ENCODE measurements at regions not wholly inside any gene's neighbourhood (a gene's known extent, or its start where the extent isn't known, plus 50 kb on each side); places are given as distances from the start of the nearest gene placed in this dataset.

GRCh38 chr12:66916189-66916588 is 237.3 kb upstream of the GRIP1 start:
- no peak for DNase-seq

- no peak for DNase-seq
Measured at GRCh38 chr12:66919466-66919865, 240.6 kb upstream of the GRIP1 start.

- DNase-seq: no peak
Measured at GRCh38 chr12:66920205-66920604, 241.3 kb upstream of the GRIP1 start.

GRCh38 chr12:66921151-66921550 is 242.3 kb upstream of the GRIP1 start:
- DNase-seq: no peak

GRCh38 chr12:66925083-66925482 is 246.2 kb upstream of the GRIP1 start:
- DNase-seq: no peak

DNA sequence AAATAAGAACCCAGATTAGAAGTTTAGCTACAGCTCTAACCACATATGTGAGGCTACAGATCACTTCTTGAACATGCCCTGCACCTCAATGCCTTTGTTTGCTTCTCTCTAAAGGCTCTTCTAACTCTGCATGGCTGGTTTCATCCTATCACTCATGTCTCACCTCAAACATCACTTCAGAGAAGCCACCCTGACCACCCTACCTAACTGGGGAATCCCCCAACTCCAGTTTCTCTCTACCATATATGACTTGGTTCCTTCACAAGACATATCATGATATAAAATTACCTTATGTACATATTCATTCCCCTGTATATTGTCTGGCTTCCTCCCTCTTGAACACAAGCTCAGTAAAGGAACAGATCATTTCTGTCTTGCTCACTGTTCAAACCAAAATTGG is 250.2 kb upstream of the GRIP1 start:
- DNase-seq: no peak

GRCh38 chr12:66931091-66931490 is 252.2 kb upstream of the GRIP1 start:
- no peak for DNase-seq

- DNase-seq: no peak
Measured at GRCh38 chr12:66932126-66932525, 253.2 kb upstream of the GRIP1 start.

- DNase-seq: no peak
Measured at GRCh38 chr12:66934302-66935062, 255.6 kb upstream of the GRIP1 start.

DNA sequence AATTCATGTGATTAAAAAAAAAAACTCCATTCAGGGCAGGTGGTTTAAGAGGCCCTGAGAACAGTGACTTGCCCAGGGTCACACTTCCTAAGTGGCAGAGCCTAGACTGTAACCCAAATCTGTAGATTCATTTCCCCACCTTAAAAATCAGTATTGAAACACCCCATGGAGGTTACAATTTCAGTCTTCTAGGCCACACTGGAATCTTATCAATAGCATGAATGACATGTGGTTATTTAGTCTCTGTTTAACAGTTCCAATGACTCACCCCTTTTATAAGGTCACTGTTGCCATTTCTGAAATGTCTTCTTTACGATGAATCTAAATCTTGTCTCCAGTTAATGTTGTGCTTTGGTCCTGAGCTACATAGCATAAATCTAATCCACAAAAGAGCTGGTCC is 262.3 kb upstream of the GRIP1 start:
- no peak for DNase-seq

DNA sequence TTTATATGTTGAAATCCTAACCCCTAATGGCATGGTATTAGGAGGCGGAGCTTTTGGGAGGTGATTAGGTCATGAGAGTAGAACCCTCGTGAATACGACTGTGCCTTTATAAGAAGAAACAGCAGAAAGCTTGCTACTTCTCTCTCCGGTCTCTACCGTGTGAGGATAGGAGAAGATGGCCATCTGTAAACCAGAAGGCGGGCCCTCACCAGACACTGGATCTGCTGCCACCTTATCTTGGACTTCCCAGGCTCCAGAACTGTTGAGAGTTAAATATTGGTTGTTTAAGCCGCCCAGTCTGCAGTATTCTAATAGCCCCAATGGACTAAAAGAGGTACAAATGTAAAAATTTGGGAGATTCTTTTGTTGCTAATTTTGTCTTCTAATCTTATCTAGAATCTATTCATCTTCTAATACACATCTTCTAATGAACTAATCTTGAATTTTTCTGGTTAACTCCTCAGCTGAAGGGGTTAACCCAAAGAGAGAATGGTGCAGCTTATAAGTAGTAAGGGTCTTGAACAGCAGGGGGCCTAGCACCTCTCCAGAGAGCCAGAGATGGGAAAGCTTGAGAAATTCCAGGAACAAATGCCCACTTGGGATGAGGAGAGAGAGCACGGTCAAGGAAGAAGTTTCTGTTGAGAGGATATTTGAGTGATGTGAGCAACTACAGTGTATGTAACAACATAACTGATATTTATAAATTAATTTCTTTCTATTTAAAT is 264.0 kb upstream of the GRIP1 start:
- no peak for DNase-seq

DNA sequence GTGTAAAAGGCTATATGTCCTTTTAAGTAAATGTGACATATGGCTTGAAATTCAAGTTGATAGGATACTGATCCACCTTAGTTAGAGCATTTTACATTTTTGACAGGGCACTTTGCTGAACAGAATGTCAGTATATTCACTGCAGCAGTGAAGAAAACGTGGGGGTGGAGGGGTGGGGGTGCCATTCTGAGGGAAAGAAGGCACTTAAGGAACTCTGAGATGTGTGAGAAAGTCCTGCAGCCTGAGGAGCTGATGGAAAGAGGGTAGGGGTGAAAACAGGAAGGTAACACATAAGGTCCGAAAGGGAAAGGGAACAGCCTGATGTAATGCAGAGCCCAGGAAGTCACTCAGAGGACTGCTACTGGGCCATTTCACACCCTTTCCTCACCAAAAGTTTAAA is 265.5 kb upstream of the GRIP1 start:
- DNase-seq: no peak

DNA sequence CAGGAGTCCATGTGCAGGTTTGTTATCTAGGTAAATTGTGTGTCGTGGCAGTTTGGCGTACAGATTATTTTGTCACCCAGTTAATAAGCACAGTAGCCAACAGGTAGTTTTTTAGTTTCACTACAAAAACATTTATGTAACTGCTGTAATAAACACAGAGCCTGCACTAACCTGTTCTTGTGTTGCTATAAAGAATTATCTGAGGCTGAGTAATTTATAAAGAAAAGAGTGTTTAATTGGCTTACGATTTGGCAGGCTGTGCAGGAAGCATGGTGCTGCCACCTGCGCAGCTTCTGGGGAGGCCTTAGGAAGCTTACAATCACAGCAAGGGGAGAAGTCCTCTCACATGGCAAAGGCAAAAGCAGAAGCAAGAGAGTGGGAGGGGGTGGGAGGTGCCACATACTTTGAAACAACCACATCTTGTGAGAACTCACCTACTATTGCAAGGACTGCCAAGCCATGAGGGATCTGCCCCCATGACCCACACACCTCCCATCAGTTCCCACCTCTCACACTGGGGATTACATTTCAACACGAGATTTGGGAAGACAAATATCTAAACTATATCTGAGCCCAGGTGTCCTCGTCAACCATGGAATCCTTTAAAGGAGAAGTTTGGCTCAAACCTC is 266.4 kb upstream of the GRIP1 start:
- no peak for DNase-seq

GRCh38 chr12:66947119-66947518 is 268.2 kb upstream of the GRIP1 start:
- DNase-seq: no peak

GRCh38 chr12:66952668-66953067 is 273.8 kb upstream of the GRIP1 start:
- no peak for DNase-seq

GRCh38 chr12:66956300-66956699 is 277.4 kb upstream of the GRIP1 start:
- DNase-seq: no peak

GRCh38 chr12:66959276-66959675 is 280.4 kb upstream of the GRIP1 start:
- no peak for DNase-seq

DNA sequence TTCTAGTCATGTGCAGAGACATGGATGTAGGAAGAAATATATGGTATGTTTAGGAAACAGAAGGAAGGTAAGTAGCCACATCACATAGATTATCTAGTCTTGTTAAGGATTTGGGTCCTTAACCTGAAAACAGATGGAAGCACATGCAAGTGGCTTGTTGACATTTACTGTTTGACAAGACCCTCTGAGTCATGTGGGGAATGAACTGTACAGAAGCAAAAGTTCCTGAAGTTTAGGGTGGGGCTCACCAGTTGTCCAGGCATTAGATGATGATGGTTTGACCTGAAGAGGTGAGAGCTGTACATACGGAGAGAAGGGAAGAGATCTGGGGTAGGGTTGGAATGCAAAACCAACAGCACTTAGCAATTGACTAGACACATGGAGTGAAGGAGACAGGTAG is 281.1 kb upstream of the GRIP1 start:
- DNase-seq: no peak

DNA sequence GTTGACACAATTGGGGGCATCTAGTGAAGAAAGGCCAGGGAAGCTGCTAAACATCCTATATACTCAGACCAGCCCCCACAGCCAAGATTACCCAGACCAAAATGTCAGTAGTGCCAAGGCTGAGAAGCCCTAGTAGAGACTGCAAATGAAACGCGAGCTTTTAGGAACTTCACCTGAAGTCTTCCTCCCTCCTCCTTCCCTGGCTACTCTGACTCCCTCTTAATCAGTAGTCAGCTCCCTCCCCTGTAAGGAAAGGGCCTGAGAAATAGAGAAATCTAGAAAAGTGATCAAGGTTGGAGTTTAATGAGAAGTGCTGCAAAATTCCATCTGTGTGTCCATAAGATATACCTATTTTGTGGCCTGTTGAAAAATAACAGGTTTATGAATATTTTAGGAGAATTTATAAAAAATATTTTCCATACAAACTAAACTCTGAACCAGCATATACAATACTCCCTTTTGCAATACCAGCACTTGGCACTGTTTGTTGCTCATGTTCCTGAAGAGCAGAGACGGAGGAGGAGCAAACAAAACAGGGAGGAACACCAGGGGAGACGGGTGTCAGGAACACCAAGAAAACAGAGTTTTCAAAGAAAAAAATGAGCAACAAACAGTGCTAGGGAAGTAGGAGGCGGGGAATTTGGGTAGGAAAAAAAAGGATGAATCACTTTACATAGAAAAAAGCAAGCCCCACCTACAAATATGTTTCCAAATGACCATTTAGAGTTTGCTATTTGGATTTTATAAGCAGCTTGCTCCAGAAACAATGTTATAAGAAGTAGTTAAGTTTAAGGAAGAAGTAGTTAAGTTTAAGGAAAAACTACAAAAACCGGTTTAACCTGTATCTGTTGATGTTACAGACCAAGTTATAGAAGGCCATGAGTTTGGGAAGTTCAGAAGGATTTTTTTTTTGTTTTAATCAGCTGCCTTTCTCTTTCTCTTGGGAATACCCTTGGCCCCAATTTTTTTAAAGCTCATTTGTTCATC is 282.1 kb upstream of the GRIP1 start:
- no peak for DNase-seq

DNA sequence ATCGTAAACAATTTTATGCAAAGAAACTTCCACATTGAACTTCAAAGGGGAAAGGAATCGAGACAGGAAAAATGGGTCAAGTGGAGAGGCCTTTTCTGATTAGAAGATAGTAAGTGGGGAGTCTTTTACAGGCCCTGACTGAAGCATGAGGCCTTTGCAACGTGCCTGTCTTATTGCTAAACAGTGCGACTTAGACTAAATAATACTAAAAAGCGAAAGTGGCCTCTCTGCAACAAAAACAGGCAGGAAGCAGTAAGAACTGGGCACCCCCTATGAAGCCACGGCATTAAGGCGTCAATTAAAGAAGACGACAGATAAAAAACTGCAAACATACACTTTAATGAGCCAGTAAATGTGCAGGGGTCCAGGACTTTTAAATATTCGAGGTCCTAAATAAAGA is 283.4 kb upstream of the GRIP1 start:
- DNase-seq: no peak

DNA sequence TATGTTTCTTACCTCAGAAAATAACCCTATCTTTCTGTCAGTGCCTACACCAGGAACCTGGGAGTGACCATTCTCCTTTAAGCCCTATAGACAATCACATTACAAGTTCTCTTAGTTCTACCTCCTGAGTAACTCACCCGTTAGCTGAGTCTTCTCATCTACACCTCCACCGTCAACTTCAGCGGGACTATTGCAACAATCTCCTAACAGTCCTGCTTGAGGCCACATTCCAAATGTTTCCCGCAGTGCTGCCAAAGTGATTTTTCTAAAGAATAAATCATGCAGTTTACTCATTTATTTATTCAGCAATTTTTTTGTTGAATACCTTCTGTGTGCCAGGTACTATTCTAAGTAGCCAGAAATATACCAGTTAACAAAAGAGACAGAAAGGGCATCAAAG is 285.0 kb upstream of the GRIP1 start:
- no peak for DNase-seq

- no peak for DNase-seq
Measured at GRCh38 chr12:66964629-66965028, 285.8 kb upstream of the GRIP1 start.

GRCh38 chr12:66965621-66966020 is 286.7 kb upstream of the GRIP1 start:
- no peak for DNase-seq
